Activated CD4-positive, alpha-beta T cell treated with anti-CD3 and anti-CD28 coated beads, Interleukin-2, amount 50 U/mL, for 48 hours (primary cell): ENCODE measurements at regions not wholly inside any gene's neighbourhood (a gene's known extent, or its start where the extent isn't known, plus 50 kb on each side); places are given as distances from the start of the nearest gene placed in this dataset.

ENCODE experiments used
- DNase-seq, 2 experiments: peaks; one replicate each; pipeline ENCODE4 v3.0.0-alpha.2; 2020

DNA sequence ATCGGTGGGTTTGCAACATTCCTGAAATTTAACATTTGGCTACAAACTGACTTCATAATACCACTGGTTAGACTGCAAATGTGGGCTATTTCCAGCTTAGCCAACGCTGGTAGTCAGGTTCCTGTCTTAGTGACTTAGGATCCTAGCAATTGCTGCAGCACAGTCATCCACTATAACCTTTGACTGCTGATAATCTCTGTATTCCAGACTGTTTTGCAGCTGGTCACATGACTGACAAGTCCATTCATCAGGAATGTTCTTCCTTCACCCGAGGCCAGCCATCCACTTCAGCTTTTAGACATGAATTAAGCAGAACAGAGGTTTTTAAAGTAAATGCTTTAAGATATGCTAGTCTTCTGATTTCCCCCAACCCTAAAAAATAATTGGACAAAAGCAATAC is 425.9 kb upstream of the MPDZ start:
- DNase-seq, result no peak

DNA sequence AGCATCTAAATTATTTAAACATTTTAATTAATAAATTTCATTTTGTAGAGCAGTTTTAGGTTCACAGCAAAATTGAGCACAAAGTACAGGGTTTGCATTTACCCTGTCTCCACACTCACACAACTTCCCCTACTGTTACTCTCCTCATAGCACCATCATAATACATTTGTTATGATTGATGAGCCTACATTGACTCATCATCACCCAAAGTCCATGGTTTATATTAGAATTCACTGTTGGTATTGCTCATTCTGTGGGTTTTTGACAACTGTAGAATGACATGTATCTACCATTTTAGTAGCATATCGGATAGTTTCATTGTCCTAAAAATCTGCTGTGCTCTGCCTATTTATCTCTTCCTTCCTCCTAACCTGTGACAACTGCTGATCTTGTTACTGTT is 411.1 kb upstream of the MPDZ start:
- no peak for DNase-seq

DNA sequence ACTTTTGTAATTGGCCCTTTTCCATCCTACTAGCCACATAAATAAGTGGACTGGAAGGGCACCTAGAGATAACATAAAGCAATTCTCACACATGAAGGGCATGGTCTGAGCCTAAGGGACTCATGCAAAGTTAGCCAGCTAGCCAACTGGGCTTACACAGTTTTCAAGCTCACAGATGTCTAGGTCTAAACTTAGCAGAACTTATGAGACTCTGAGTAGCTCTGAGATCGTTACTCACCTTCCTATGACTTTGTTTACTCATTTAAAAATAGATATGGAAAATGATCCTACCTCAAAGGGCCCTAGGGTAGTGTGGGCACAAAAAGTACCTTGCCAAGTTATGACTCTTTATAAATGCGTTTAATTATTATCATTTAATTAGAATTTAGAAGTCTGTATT is 410.4 kb upstream of the MPDZ start:
- no peak for DNase-seq

DNA sequence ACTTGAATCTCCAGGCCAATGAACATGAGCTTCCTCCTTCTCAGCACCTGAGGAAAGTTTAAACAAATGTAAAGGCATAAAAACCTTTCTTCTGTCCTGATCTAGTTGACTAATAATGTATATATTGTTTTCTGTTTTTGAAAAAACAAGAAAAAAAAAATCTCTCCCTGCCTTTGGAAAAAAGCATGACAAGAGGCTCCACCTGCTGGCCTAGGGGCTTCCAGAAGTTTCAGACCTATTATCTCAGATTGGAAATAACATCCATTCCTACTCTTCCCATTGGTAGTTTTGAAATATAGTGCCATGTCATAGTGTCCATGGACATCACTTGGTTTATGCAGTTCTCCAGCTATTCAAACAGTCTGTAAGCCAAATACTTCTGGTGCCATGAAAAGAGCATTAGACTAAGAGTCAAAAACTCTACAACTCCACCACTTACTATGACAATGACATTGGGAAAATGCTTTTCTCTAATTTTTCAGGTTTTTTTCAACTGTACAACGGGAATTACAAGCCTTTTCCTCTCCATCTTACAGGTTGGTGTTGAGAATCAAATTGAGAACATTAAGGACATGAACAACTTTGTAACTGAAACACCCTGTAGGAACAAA is 409.6 kb upstream of the MPDZ start:
- DNase-seq, result no peak

DNA sequence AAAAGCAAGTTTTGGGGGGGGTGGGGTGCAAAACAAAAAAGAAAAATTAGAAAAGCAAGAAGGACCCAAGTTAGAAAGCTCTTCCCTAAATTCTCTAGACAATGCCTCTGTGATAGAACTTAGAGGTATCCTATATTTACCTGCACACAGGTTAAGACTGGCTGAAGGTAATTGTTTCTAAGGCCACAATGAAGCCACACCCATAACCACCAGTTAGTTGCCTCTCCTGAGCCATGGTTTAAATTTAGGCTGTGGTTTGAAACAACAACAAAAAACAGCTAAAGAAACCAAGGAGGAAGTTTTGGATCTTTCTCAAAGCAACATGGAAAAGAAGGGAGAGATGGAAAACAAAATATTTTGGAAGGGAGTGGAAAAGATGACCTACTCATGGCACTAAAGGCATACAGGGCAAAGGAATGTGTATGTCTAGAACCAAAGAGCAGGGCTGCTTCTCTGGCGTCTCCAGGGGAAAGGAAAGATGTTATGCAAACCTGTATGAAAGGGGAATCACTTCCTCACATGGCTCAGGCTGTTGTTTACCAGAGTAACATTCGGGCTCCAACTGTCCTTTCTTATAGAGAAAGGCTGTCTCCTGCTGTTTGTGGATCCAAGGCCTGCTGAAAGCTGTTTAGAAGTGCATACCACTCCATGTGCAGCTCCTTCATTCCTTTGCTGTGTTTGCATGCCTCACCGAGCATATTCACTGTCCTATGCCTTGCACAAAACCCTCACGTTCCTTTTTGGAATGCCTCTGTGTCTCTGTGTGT is 408.9 kb upstream of the MPDZ start:
- no peak for DNase-seq

DNA sequence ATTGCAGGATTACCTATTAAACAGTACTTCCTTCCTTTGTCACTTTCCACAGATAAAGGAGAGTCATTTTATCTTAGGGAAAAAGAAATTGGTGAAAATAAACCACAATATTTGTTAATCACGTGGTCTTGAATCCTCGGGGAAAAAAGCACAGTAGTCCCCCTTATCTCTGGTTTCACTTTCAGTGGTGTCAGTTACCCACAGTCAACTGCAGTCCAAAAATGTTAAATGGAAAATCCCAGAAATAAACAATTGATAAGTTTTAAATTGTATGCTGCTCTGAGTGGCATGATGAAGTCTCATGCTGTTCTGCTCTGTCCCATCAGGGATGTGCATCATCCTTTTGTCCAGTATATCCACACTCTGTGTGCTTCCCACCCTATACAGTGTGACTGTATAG is 405.2 kb upstream of the MPDZ start:
- DNase-seq, result no peak

DNA sequence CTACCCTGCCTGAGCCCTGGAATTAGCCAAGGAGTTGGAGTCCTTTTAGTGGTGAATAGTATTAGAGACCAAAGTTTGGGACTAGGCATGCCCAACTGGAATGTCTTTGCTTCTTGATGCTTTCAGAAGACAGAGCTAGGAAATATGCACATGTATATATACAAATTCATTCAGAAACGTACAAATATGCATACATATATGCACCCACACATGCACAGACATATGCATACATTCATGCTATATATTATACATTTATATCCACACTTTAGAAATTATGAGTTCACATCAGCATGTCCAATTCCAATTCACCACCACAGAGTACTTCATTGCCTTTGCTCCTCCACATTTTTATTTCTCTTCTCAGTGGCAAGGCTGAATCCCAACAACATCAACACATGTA is 398.3 kb upstream of the MPDZ start:
- no peak for DNase-seq

DNA sequence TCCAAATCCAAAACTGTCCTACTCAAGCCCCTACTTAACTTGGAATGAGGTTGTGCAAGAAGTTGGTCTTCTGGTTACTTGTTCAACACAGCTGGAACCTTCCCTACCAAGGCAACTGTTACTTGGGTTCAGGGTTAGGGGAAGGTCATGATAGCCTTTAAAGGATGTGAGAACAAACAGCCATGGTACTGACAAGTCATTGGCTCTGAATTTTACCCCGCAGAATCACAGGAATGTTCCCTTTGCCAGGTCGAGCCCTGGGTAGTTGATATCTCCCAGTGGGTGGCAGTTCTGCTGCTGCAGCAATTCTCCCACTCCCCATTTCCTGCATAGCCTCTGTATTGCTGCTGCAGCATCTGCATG is 396.1 kb upstream of the MPDZ start:
- no peak for DNase-seq

DNA sequence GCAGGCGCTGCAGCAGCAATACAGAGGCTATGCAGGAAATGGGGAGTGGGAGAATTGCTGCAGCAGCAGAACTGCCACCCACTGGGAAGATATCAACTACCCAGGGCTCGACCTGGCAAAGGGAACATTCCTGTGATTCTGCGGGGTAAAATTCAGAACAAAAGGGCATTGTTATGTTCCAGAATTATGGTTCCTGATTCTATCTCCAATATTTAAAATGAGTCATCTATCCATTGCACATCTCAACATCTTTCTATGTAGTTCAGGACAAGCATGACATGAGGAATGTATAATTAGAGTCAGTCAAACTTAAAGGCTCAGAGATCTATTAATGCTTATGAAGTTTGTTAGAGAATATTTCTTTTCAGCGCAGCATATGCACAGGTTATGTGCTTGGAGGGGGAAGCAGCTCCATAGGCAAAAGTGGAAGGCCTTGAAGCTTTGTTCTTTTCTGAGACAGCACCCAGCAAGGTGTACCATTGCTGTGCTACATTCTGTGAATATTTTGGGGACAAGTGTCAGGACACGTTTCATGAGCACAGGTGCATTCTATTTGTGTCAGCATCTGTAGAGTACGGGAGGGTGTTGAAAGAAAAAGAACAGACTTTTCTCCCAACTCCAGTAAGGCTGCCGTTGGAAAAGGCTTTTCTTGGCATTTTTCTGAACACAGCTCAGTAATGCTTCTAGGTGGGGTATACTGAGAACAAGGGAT is 395.6 kb upstream of the MPDZ start:
- DNase-seq, result no peak

DNA sequence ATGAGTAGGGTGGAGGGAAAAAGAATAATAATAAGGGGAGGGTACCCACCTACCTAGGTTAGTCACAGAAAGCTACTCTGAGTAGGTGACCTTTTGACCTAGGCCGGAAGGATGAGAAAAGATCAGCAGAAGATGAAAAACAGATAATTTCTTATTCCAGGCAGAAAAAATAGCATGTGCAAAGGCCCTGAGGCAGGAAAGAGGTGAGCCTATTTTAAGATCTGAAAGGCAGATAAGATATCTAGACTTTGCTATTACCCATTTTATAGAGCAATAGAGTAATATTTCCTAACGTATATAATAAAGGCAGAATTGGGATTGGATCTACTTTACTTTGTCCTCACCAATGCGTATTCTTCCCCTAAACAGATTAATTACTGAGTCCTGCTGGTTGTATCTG is 393.9 kb upstream of the MPDZ start:
- no peak for DNase-seq

DNA sequence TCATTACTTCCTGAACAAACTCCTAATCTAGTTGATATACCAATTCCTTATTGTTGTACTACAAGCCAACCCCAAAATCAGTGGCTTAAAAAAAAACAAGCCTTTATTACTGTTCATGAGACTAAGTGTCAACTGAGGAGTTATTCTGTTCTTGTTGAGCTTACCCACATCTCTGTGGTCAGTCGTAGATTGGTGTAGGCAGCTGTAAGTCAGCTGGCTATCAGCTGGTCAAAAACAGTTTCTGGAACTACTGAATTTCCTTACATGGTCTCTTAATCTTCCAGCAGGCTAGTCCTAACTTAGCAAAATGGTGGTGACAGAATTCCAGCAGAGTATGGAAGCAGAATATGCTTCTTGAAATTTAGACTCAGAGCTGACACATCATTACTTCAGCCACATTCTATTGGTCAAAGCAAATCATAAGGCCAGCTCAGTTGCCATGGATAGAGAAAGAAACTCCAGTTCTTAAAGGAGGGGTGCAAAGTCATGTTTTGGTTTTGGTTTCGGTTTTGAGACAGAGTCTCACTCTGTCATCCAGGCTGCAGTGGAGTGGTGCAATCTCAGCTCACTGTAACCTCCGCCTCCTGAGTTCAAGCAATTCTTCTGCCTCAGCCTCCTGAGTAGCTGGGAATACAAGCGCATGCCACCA is 386.1 kb upstream of the MPDZ start:
- DNase-seq, result no peak

DNA sequence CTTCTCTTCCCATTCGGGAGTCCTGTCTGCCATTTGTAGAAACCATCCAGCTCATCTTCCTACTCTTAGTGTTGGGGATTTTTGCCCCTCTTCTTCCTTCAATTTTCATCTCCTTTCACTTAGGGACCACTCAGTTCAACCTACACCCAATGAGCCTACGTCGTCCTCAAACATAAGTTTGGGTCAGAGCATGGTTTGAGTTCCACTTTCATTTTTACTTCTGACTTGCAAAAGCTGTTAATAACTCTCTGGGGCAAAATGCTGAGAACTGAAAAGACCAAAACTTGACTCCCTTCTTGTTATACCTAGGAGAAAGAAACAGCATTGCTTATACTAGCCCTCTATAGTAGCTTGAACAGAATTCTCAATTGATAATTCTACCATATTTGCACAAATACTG is 381.5 kb upstream of the MPDZ start:
- DNase-seq, result no peak

DNA sequence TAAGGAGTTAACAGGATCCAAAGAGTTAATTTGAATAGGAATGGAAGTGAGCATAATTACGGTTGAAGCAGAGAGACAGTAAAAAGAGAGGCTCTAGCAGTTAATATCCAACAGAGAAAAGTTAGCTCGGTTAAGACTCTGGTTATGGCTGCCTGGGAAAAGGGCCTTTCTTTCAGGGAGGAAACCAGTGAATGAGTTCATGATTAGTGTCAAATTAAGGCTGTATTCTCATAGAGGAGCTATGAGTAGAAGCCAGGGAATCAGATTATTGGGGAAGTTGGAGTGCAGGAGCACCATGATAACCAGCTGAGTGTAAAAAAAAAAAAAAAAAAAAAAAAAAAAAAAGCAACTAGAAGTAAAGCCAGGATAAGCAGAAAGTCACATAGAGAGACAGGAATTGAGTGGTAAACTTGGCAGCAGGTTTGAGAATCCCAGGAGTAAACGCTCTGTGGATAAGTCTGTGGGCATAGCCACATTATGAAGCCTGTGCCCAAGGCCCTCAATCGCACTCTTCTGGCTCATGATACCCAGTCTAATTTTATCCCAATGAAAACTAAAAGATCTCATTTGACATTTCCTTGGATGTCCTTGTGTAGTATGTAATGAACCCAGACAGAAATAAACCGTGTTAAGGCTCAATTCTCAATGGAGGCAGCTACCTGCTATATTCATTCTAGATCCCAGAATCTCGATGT is 372.6 kb upstream of the MPDZ start:
- no peak for DNase-seq

DNA sequence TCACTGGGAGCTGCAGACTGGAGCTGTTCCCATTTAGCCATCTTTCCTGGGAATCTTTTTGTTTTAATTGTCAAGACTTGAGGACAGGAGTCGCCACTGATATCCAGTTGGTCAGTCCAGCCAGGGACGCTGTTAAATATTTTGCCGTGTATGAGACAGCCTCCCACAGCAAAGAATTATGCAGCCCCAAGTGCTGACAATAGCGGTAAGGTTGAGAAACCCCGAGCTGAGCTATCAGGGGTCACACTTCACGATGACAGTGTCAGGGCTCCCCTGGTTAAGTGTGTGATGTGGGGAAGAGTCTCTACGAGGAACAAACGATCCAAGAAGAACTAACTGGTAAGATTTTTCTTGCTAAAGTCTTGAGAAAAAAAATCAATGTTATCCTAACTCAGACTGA is 372.0 kb upstream of the MPDZ start:
- no peak for DNase-seq

DNA sequence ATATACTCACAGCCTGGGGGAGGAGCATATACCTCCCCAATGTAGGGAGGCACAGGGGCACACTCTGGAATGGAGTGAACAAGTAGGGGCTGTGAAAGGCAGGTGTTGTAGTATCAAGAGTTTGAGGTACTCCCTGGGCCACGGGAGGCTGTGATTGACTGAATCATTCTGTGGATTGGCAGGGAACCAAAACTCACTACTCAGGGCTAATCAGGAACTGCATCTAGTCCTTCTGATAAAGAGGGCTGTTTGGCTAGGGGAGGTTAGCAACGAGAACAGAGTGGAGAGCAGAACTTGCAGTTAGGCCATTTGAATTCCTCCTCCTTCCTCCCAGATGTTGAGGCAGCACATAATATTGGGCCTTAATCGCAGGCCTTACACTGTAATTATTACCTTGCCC is 369.2 kb upstream of the MPDZ start:
- no peak for DNase-seq

DNA sequence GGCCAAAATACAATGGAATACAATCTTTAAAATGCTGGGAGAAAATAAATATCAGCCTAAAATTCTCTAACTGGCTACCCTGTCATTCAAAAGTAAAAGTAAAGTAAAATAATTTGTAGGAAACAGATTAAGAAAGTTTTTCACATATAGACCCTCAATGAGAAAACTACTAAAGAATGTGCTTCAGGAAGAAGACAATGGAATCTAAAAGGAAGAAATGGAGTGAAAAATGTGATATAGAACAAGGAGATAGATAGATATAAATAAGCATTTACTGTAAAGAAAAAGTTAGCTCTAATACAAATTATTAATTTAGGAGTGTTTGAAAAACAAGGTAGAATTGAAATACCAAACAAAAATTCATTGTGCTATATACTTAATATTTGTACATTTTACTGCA is 368.6 kb upstream of the MPDZ start:
- no peak for DNase-seq

DNA sequence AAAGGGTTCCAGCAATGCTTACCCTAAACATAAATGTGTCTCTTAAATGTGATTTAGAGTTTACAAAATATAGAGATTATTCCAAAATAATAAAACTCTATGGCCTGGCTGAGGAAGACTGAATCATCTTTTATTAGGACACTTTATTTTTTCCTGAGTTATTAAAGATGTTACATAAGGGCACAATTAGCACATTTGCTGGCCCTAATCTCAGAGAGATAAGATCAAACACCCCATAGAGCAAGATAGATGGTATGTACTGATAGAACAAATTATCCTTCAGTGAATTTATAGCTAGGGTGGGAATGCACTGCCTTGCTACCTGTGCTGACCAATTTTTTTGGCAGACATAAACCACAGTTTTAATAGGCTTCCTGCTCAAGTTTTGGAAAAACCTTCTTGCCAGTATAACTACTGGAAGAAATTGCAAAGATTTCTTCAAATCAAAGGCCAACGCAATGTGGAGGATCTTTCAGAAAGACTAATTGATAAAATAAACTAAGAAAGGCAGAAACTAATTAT is 367.1 kb upstream of the MPDZ start:
- DNase-seq, result no peak

DNA sequence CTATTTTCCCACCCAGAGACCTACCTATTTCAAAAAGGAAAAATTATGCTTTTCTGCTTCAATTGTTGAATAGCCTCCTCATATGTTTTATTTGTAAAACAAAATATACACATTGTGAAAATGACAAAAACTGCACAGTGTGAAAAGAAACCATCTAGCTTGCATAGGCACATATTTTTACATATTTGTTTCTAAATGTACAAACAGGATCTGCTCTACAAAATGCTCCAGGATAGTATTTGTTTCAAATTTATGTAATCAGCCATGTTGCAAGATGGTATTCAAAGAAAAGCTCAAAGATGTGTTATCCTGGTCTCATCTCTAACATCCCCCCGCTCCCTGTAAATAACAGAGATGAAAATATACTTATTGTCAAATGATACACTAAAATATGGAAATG is 366.1 kb upstream of the MPDZ start:
- no peak for DNase-seq

DNA sequence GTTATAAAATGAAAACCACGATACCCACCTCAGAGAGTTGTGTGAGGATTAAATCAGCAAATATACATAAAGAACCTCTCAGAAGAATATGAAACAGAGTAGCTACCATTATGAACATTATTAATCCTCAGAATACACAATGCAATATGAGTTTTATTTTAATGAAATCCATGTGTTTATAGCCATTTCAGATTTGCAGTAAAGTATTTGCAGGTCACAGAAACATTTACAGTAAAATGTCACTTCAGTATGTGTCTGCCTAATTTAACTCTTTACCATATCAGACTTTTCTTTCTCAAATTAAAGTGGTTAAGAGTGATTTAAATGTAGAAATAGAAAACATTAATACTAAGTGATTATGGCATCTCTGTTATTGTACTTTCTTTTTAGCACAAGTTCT is 365.2 kb upstream of the MPDZ start:
- DNase-seq, result no peak

DNA sequence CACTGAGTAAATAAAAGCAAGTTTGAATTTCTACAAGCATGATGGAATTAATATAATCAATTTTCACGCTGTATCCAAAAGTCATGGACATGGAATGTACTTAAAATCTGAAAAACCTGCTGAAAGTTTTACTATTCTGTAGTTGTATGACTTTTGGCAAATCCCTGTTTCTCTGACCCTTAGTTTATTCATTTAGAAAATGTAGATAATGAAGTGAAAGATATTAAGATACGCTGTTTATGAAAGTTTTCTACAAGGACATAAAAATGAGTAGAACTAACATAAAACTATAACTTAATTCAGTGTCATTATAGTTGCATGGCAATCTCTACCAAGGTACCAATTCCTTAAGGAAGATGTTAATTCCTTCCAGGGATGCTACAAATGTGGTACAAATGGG is 363.2 kb upstream of the MPDZ start:
- DNase-seq, result no peak

DNA sequence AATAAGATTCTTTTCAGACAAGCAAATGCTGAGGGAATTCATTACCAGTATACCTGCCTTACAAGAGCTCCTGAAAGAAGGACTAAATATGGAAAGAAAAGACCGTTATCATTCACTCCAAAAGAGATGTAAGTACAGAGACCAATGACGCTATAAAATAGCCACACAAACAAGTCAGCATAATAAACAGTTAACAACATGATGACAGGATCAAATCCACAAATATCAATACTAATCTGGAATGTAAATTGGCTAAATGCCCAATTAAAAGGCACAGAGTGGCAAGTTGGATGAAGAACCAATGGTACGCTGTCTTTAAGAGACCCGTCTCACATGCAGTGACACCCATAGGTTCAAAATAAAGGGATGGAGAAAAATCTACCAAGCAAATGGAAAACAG is 349.6 kb upstream of the MPDZ start:
- DNase-seq, result no peak

DNA sequence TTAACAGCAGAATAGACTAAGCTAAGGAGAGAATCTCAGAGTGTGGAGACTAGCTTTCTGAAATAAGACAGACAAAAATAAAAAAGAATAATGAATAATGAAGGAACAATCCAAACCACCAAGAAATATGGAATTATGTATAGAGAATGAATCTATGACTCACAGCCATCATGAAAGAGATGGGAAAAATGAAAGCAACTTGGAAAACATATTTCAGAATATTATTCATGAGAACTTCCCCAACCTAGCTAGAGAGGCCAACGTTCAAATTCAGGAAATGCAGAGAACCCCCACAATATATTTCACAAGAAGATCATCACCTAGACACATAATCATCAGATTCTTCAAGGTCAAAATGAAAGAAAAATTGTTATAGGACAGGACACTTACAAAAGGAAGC is 349.0 kb upstream of the MPDZ start:
- no peak for DNase-seq

DNA sequence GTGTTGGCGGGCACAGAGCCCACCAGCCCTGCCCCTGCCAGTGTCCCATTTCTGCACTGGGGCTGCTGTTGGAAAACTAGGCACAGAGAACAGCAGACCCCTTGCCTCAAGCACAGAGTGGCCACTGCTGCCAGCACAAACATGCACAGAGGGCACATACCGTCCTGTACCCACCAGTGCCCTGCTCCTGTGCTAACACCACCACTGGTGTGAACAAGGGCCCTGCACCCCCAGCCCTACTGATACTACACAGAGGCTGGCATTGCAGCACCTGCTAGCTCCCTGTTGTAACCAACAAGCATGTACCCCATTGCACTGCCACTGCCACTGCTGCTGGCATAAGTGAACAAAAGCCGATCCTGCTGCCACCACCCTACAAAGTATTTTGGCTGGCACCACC is 348.0 kb upstream of the MPDZ start:
- no peak for DNase-seq
